ENCODE measurements at regions not wholly inside any gene's neighbourhood (a gene's known extent, or its start where the extent isn't known, plus 50 kb on each side); places are given as distances from the start of the nearest gene placed in this dataset.

DNA sequence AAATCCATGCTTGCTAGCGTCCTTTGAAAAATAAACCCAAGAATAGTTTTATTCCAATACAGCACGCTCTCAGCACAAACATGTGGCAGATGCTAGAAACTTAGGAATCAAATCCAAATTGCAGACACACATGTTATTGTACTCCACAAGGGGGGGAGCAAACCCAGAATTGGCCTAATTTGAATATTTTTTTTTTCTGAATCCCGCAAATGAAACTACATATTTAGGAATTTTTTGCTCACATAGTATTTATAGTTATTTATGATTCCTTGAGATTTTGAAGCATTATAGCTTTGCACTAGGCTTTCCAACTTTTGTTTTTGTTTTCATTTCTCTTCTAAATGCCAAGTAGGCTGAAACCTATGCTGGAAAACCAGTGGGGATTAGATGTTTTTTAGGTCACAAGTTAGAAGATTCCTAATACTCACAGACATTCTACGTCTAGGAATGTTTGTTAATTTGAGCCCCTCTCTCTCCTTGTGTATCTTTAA lies 59.3 kb upstream of the CDH11 start:
- Histone ChIP-seq H4K20me1 (ENCODE audit: control insufficient read depth, insufficient read depth, low read depth, low read length) (no peaks in the 10 kb centered on the region), H3F3A (ENCODE audit: control insufficient read depth, insufficient read depth) (no peaks in the 10 kb centered on the region), H3K27ac (ENCODE audit: low read depth, low read length) (no peak overlapping the region), H3K4me3 (ENCODE audit: low read length) (no peak overlapping the region), H3K27me3 (ENCODE audit: control insufficient read depth, low read length) (no peaks in the 10 kb centered on the region), H3K4me2 (ENCODE audit: low read length) (no peak overlapping the region), H3K4me1 (ENCODE audit: control insufficient read depth, low read length) (no peaks in the 10 kb centered on the region), H3K36me3 (ENCODE audit: control insufficient read depth, low read length) (no peaks in the 10 kb centered on the region), H3K9me3 (ENCODE audit: control insufficient read depth, insufficient read depth, low read length) (no peaks in the 10 kb centered on the region; the same call in 1 of the 2 replicates), H3K79me2 (ENCODE audit: control insufficient read depth, low read length) (no peaks in the 10 kb centered on the region), H3K9me2 (replicated peaks; ENCODE audit: control insufficient read depth, low read length) (no peaks in the 10 kb centered on the region)
- no peak for TF ChIP-seq EZH2phosphoT487 (IDR thresholded peaks at IDR 0.05; ENCODE audit: borderline replicate concordance, low read length)
- TF ChIP-seq, protein P1, sequence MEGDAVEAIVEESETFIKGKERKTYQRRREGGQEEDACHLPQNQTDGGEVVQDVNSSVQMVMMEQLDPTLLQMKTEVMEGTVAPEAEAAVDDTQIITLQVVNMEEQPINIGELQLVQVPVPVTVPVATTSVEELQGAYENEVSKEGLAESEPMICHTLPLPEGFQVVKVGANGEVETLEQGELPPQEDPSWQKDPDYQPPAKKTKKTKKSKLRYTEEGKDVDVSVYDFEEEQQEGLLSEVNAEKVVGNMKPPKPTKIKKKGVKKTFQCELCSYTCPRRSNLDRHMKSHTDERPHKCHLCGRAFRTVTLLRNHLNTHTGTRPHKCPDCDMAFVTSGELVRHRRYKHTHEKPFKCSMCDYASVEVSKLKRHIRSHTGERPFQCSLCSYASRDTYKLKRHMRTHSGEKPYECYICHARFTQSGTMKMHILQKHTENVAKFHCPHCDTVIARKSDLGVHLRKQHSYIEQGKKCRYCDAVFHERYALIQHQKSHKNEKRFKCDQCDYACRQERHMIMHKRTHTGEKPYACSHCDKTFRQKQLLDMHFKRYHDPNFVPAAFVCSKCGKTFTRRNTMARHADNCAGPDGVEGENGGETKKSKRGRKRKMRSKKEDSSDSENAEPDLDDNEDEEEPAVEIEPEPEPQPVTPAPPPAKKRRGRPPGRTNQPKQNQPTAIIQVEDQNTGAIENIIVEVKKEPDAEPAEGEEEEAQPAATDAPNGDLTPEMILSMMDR (IDR thresholded peaks at IDR 0.05; ENCODE audit: low read depth, low read length, poor library complexity, severe bottlenecking): no peak

DNA sequence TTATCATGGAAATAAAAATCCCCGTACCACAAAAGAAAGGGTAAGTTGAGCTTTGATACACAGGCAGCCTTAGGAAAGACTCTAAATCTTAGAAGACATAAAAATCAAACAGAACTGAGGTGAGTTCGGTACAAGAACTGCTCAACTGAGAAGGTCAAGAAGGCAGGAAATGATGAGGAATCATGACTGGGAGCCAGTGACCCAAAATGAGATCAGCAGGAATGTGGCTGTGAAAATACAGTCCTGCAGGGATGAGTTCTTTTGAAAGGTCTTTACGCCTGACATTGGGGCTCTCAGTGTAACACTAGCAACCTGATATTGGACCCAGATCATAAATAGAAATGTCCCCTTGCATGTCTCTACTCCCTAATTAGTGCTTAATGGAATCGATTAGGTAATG lies 56.3 kb upstream of the CDH11 start:
- Histone ChIP-seq H3K9me3 (ENCODE audit: control insufficient read depth, insufficient read depth, low read length) (no peaks in the 10 kb centered on the region; the same call in 1 of the 2 replicates), H3K4me3 (ENCODE audit: low read length) (no peak overlapping the region), H3K9me2 (replicated peaks; ENCODE audit: control insufficient read depth, low read length) (no peaks in the 10 kb centered on the region), H3K4me1 (ENCODE audit: control insufficient read depth, low read length) (no peaks in the 10 kb centered on the region), H3F3A (ENCODE audit: control insufficient read depth, insufficient read depth) (no peaks in the 10 kb centered on the region), H4K20me1 (ENCODE audit: control insufficient read depth, insufficient read depth, low read depth, low read length) (no peaks in the 10 kb centered on the region), H3K27ac (ENCODE audit: low read depth, low read length) (no peak overlapping the region), H3K27me3 (ENCODE audit: control insufficient read depth, low read length) (no peaks in the 10 kb centered on the region), H3K4me2 (ENCODE audit: low read length) (no peak overlapping the region), H3K79me2 (ENCODE audit: control insufficient read depth, low read length) (no peaks in the 10 kb centered on the region), H3K36me3 (ENCODE audit: control insufficient read depth, low read length) (no peaks in the 10 kb centered on the region)
- TF ChIP-seq, protein P1 (IDR thresholded peaks at IDR 0.05; ENCODE audit: low read depth, low read length, poor library complexity, severe bottlenecking): no peak
- TF ChIP-seq EZH2phosphoT487 (IDR thresholded peaks at IDR 0.05; ENCODE audit: borderline replicate concordance, low read length): no peak

DNA sequence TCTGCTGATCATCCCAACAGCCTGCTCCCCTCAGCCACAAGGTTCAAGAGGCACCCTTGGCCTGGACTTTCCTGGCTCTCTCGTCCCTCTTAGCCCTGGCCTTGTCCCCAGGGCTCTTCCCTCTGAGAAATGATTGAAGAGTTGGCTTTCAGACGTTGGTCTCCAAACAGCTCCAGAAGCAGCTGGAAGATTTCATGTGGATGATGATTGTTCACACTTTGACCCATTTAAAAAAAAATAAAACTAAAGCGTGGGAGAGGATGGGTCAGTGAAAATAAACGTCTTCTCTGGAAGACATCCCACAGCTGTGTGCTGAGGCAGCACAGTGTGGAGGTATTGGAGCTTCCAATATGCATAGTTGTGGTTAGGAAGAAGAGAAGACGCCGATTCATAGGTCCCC lies 54.7 kb upstream of the CDH11 start:
- TF ChIP-seq EZH2phosphoT487 (IDR thresholded peaks at IDR 0.05; ENCODE audit: borderline replicate concordance, low read length): no peak
- TF ChIP-seq, protein P1 (IDR thresholded peaks at IDR 0.05; ENCODE audit: low read depth, low read length, poor library complexity, severe bottlenecking): no peak
- Histone ChIP-seq H3K27me3 (ENCODE audit: control insufficient read depth, low read length) (no peaks in the 10 kb centered on the region), H3K9me3 (ENCODE audit: control insufficient read depth, insufficient read depth, low read length) (no peaks in the 10 kb centered on the region; the same call in 1 of the 2 replicates), H3K27ac (ENCODE audit: low read depth, low read length) (no peak overlapping the region), H3K4me1 (ENCODE audit: control insufficient read depth, low read length) (no peaks in the 10 kb centered on the region), H3K4me2 (ENCODE audit: low read length) (no peak overlapping the region), H3K9me2 (replicated peaks; ENCODE audit: control insufficient read depth, low read length) (no peaks in the 10 kb centered on the region), H3K4me3 (ENCODE audit: low read length) (no peak overlapping the region), H4K20me1 (ENCODE audit: control insufficient read depth, insufficient read depth, low read depth, low read length) (no peaks in the 10 kb centered on the region), H3K79me2 (ENCODE audit: control insufficient read depth, low read length) (no peaks in the 10 kb centered on the region), H3K36me3 (ENCODE audit: control insufficient read depth, low read length) (no peaks in the 10 kb centered on the region), H3F3A (ENCODE audit: control insufficient read depth, insufficient read depth) (no peaks in the 10 kb centered on the region)

Data from DOHH2 (cell line).